GM10266 (cell line): ENCODE measurements at regions not wholly inside any gene's neighbourhood (a gene's known extent, or its start where the extent isn't known, plus 50 kb on each side); places are given as distances from the start of the nearest gene placed in this dataset.

ENCODE experiments used
- DNase-seq: peaks from one replicate; pipeline ENCODE4 v3.0.0; 2012; ENCODE audit errors: extremely low spot score
- TF ChIP-seq, protein P1 (sequence below): IDR thresholded peaks from 2 replicates; pipeline ENCODE4 v1.5.1; 2012; ENCODE audit warnings: mild to moderate bottlenecking, low read depth; ENCODE audit not compliant: control insufficient read depth, insufficient read depth; ENCODE audit errors: missing control alignments

GRCh38 chr5:6868575-6869215 is 155.5 kb downstream of the TENT4A start:
- TF ChIP-seq, protein P1, sequence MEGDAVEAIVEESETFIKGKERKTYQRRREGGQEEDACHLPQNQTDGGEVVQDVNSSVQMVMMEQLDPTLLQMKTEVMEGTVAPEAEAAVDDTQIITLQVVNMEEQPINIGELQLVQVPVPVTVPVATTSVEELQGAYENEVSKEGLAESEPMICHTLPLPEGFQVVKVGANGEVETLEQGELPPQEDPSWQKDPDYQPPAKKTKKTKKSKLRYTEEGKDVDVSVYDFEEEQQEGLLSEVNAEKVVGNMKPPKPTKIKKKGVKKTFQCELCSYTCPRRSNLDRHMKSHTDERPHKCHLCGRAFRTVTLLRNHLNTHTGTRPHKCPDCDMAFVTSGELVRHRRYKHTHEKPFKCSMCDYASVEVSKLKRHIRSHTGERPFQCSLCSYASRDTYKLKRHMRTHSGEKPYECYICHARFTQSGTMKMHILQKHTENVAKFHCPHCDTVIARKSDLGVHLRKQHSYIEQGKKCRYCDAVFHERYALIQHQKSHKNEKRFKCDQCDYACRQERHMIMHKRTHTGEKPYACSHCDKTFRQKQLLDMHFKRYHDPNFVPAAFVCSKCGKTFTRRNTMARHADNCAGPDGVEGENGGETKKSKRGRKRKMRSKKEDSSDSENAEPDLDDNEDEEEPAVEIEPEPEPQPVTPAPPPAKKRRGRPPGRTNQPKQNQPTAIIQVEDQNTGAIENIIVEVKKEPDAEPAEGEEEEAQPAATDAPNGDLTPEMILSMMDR: no peak
- no peak for DNase-seq

DNA sequence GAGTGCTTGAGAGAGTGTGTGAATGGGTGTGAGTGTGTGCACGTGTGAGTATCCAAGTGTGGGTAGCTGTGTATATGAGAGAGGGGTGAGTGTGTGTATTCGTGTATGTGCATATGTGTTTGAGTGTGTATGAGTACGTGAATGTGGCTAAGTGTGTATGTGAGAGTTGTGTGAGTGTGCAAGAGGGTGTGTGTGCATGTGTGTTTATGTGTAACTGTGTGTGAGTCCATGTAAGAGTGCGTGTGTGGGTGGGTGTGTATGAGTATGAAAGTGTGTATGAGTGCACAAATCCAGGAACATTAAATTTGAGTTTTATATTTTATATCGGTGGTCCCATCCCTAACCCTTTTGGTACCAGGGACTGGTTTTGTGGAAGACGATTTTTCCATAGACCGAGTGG is 156.4 kb downstream of the TENT4A start:
- TF ChIP-seq, protein P1: no peak

DNA sequence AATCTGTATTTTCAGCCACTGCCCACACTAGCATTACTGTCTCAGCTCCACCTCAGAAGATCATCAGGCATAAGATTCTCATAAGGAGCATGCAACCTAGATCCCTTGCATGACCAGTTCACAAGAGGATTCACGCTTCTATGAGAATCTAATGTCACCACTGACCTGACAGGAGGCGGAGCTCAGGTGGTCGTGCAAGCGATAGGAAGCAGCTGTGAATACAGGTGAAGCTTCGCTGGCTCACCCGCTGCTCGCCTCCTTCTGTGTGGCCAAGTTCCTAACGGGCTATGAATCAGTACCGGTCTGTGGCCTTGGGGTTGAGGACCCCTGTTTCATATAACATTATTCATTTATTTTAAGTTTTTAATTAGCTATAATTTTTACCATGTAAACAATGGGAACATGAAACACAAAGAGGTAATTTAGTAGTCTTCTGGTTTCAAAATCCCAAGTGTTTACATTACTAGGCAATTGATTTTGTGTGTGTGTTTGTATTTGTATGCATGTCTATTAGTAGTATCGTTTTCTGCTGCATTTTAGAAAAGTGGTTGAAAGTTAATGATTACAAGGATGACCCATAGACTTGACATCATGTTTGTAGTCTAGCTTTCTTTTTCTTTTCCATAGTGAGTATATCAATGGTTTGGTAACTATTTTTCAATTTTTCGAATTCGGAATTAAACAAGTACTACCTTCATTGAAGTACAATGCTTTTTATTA is 159.4 kb downstream of the TENT4A start:
- TF ChIP-seq, protein P1: no peak
- no peak for DNase-seq

More for the DNA sequence above, 156.4 kb downstream of the TENT4A start:
- DNase-seq: no peak

- TF ChIP-seq, protein P1: no peak
- no peak for DNase-seq
These were observed 160.1 kb downstream of the TENT4A start for GRCh38 chr5:6873359-6873758.

GRCh38 chr5:6875376-6875775 is 162.1 kb downstream of the TENT4A start:
- no peak for DNase-seq
- TF ChIP-seq, protein P1: no peak

GRCh38 chr5:6877986-6878828 is 165.0 kb downstream of the TENT4A start:
- no peak for DNase-seq
- TF ChIP-seq, protein P1: no peak
